HUES6 (cell line): ENCODE measurements at regions not wholly inside any gene's neighbourhood (a gene's known extent, or its start where the extent isn't known, plus 50 kb on each side); places are given as distances from the start of the nearest gene placed in this dataset.
"Not testable (repeated sequence)": the region's sequence is repeated elsewhere in the genome, so short reads cannot be mapped to it uniquely, and the experiment has no call there.

Source experiments
- H3K27ac ChIP-seq: 2 replicates; pipeline ENCODE4 v1.7.0; 2013; ENCODE audit warnings: low read depth, mild to moderate bottlenecking, low read length, inconsistent platforms
- H3K27me3 ChIP-seq: 2 replicates; pipeline ENCODE4 v1.6.1; 2013; ENCODE audit warnings: low read length; ENCODE audit not compliant: control insufficient read depth, insufficient read depth
- H3K36me3 ChIP-seq: 2 replicates; pipeline ENCODE4 v1.6.1; 2013; ENCODE audit warnings: low read length; ENCODE audit not compliant: control insufficient read depth, insufficient read depth
- H3K4me1 ChIP-seq: 2 replicates; pipeline ENCODE4 v1.6.1; 2013; ENCODE audit warnings: low read length; ENCODE audit not compliant: control insufficient read depth, insufficient read depth
- H3K4me3 ChIP-seq: 2 replicates; pipeline ENCODE4 v1.5.1; 2013; ENCODE audit warnings: low read depth, low read length
- H3K9ac ChIP-seq: one replicate; pipeline ENCODE4 v1.6.1; 2013; ENCODE audit warnings: mild to moderate bottlenecking, low read length
- H3K9me3 ChIP-seq: 2 replicates; pipeline ENCODE4 v1.6.1; 2013; ENCODE audit warnings: low read depth, low read length; ENCODE audit not compliant: control insufficient read depth, insufficient read depth

- Histone ChIP-seq H3K9me3 (no peaks in the 10 kb centered on the region), H3K27ac (no peak overlapping the region), H3K36me3 (no peaks in the 10 kb centered on the region)
These were observed 802.9 kb upstream of the ADAMTS5 start for GRCh38 chr21:27769763-27770162.

DNA sequence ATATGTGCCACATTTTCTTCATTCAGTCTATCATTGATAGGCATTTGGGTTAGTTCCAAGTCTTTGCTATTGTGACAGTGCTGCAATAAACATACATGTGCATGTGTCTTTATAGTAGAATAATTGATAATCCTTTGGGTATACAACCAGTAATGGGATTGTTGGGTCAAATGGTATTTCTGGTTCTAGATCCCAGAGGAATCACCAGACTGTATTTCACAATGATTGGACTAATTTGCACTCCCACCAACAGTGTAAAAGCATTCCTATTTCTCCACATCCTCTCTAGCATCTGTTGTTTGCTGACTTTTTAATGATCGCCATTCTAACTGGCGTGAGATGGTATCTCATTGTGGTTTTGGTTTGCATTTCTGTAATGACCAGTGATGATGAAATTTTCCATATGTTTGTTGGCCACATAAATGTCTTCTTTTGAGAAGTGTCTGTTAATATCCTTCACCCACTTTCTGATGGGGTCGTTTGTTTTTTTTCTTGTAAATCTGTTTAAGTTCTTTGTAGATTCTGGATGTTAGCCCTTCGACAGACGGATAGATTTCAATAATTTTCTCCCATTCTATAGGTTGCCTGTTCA lies 801.3 kb upstream of the ADAMTS5 start:
- H3K4me1 ChIP-seq, H3K36me3 ChIP-seq, H3K27ac ChIP-seq, H3K9ac ChIP-seq, H3K9me3 ChIP-seq, H3K4me3 ChIP-seq, H3K27me3 ChIP-seq: not testable (repeated sequence)

More at GRCh38 chr21:27769763-27770162, 802.9 kb upstream of the ADAMTS5 start:
- no peak overlapping the region for H3K4me3 ChIP-seq
- no peaks in the 10 kb centered on the region for H3K27me3 ChIP-seq
- no peak overlapping the region for H3K9ac ChIP-seq
- no peaks in the 10 kb centered on the region for H3K4me1 ChIP-seq

- H3K27ac ChIP-seq = no peak overlapping the region
- no peaks in the 10 kb centered on the region for H3K27me3 ChIP-seq
- H3K4me3 ChIP-seq = no peak overlapping the region
- no peaks in the 10 kb centered on the region for H3K36me3 ChIP-seq
- H3K4me1 ChIP-seq = peaks cover 8% of the 10 kb centered on the region; the same call in 1 of the 2 replicates
- H3K9me3 ChIP-seq = no peaks in the 10 kb centered on the region
- H3K9ac ChIP-seq = no peak overlapping the region
These were observed 797.2 kb upstream of the ADAMTS5 start for GRCh38 chr21:27764056-27764455.

- Histone ChIP-seq H3K4me3 (no peak overlapping the region), H3K27me3 (no peaks in the 10 kb centered on the region), H3K4me1 (peaks cover 8% of the 10 kb centered on the region; the same call in 1 of the 2 replicates), H3K9me3 (no peaks in the 10 kb centered on the region), H3K9ac (no peak overlapping the region), H3K36me3 (no peaks in the 10 kb centered on the region), H3K27ac (no peak overlapping the region; the same call in 1 of the 2 replicates)
These were observed 794.7 kb upstream of the ADAMTS5 start for GRCh38 chr21:27761623-27762022.

DNA sequence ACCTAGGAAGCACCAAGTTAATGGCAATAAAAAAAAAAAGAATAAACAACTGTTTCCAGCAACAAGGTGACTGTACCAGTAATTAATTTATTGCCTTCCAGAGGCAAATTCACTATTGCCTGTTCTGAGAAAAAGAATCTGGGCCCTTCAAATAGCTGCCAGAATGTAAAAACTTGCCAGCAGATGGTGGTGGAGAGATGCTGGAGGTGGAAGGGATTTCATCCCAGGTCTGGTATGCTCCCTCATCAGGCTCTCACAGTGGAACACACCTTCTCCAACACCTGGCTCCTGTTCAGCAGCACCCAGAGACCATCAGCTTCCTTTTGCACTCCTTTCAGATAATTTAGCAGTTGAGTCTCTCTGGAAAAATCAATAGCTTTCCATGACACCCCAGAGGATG lies 792.9 kb upstream of the ADAMTS5 start:
- H3K9me3 ChIP-seq = no peaks in the 10 kb centered on the region
- H3K9ac ChIP-seq = no peak overlapping the region
- no peaks in the 10 kb centered on the region for H3K36me3 ChIP-seq
- H3K27me3 ChIP-seq = no peaks in the 10 kb centered on the region
- no peak overlapping the region for H3K27ac ChIP-seq
- H3K4me1 ChIP-seq = peaks cover 8% of the 10 kb centered on the region; the same call in 1 of the 2 replicates
- H3K4me3 ChIP-seq = no peak overlapping the region

DNA sequence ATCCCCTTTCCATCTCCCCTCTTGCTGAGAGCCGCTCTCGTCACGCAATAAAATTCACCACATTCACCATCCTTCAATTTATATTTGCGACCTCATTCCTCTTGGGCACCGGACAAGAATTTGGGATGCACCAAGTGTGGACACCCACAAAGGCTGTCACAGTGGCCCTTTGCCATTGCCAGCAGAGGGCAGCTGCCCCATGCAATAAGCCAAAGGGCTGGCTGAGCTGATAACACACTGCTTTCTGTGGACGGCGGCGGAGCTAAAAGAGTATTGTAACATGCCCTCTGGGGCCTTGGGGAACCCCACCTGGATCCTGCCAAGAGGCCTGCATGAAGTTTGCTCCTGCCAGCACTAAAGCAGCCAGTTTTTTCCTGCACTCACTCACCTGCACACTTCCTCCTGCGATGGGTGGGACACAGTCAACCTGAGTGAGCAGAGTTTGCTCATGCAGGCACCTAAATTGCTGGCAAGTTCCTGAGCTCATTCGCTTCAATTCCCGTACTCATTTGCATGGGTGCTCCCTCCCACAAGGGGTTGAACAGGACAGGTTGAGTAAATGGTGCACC lies 792.3 kb upstream of the ADAMTS5 start:
- Histone ChIP-seq H3K27ac (no peak overlapping the region), H3K27me3 (no peaks in the 10 kb centered on the region), H3K36me3 (no peaks in the 10 kb centered on the region), H3K9ac (no peak overlapping the region), H3K9me3 (no peaks in the 10 kb centered on the region), H3K4me1 (peaks cover 8% of the 10 kb centered on the region; the same call in 1 of the 2 replicates), H3K4me3 (no peak overlapping the region)

DNA sequence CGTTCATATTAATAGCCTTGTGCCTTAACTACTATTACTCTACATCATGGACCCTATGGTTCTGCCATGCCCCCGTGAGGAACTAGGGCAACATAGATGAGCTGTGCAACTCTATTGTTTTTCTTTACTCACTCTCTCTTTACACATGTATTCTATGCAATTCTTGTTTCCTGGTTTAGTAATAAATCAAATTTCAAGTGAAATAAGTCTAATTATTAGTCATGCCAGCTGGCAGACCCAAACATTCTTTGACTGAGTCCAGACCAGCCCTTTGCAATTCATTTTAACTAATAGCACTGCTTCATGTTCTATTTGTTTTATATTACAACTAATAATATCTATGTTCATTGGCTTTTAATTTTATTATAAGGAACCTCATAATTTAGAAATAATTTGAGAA lies 789.3 kb upstream of the ADAMTS5 start:
- no peaks in the 10 kb centered on the region for H3K27me3 ChIP-seq
- no peak overlapping the region for H3K9ac ChIP-seq
- peaks cover 3% of the 10 kb centered on the region; the same call in 1 of the 2 replicates for H3K9me3 ChIP-seq
- H3K4me1 ChIP-seq = no peaks in the 10 kb centered on the region
- H3K27ac ChIP-seq = no peak overlapping the region
- H3K4me3 ChIP-seq = no peak overlapping the region
- no peaks in the 10 kb centered on the region for H3K36me3 ChIP-seq

DNA sequence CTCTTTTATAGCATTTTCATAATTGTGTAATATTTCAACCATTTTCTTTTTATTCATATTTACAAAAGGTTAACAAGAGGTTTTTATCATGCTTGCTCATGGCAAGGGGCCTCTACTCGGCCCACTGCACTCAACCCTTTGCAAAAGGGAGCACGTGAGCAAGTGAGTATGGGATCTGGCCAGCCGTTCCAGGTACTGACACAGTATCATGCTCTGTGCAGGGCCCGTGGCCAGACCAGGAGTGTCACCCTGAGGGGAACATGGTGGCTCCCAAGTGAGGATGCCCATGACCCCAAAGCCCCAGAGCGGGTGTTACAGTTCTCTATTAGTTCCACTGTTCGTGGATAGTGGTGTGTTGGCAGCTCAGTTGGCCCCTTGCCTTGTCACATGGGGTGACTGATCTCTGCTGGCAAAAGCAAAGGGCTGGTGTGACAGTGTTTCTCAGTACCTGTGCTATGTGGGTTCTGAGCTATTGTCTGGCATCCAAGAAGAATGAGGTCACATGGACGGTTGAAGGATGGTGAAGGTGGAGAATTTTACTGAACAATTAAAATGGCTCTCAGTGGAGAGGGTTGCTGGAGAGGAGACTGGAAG lies 777.2 kb upstream of the ADAMTS5 start:
- H3K9ac ChIP-seq = no peak overlapping the region
- no peak overlapping the region for H3K27ac ChIP-seq
- H3K27me3 ChIP-seq = no peaks in the 10 kb centered on the region
- no peaks in the 10 kb centered on the region for H3K36me3 ChIP-seq
- no peaks in the 10 kb centered on the region; the same call in 1 of the 2 replicates for H3K4me1 ChIP-seq
- no peak overlapping the region for H3K4me3 ChIP-seq
- H3K9me3 ChIP-seq = no peaks in the 10 kb centered on the region

- H3K27ac ChIP-seq = no peak overlapping the region
- H3K27me3 ChIP-seq = no peaks in the 10 kb centered on the region
- no peak overlapping the region for H3K9ac ChIP-seq
- peaks cover 5% of the 10 kb centered on the region for H3K9me3 ChIP-seq
- no peak overlapping the region for H3K4me3 ChIP-seq
- no peaks in the 10 kb centered on the region for H3K36me3 ChIP-seq
- H3K4me1 ChIP-seq = no peaks in the 10 kb centered on the region; the same call in 1 of the 2 replicates
These were observed 774.8 kb upstream of the ADAMTS5 start for GRCh38 chr21:27741736-27742135.

DNA sequence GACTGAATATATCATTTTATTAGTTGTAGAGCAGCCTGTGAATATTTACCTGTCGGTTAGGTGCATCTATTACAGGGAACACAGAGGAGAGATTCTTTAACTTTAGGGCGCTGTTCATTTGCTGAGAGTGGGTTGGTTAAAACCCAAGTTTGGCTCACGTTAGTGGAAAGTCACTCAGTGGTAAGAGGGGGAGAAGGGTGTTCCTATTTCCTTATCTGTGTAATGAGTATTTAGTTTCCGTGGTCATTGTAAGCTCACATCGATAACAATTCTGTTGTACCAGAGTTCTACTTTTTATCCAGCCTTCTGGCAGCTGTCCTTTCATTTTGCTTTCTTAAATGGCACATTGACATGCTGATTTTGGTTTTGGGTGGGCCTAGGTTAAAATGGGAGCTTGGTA lies 773.2 kb upstream of the ADAMTS5 start:
- Histone ChIP-seq H3K4me1 (no peaks in the 10 kb centered on the region; the same call in 1 of the 2 replicates), H3K36me3 (no peaks in the 10 kb centered on the region), H3K9me3 (peaks cover 5% of the 10 kb centered on the region), H3K27me3 (no peaks in the 10 kb centered on the region), H3K4me3 (no peak overlapping the region), H3K9ac (no peak overlapping the region), H3K27ac (no peak overlapping the region)

DNA sequence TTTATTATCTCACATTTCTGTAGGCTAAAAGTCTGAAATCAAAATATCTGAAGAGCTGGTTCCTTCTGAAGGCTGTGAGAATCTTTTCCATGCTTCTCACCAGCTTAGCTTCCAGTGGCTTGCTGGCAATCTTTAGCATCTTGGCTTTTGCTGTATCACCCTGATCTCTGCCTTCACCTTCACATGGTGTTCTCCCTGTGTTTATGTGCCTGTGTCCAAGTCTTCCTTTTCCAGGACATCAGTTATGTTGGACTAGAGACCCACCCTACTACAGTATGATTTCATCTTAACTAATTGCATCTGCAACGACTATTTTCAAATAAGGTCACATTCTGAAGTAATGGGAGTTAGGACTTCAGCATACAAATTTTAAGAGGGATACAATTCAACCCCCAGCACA lies 772.3 kb upstream of the ADAMTS5 start:
- peaks cover 5% of the 10 kb centered on the region for H3K9me3 ChIP-seq
- H3K27me3 ChIP-seq = no peaks in the 10 kb centered on the region
- H3K36me3 ChIP-seq = no peaks in the 10 kb centered on the region
- no peak overlapping the region for H3K27ac ChIP-seq
- H3K4me3 ChIP-seq = no peak overlapping the region
- H3K9ac ChIP-seq = no peak overlapping the region
- no peaks in the 10 kb centered on the region; the same call in 1 of the 2 replicates for H3K4me1 ChIP-seq
